H9 (cell line): ENCODE measurements at regions not wholly inside any gene's neighbourhood (a gene's known extent, or its start where the extent isn't known, plus 50 kb on each side); places are given as distances from the start of the nearest gene placed in this dataset.

Experiments
- DNase-seq: peaks from one replicate; pipeline ENCODE4 v3.0.0-alpha.2; 2017
- H2AFZ ChIP-seq: one replicate; pipeline ENCODE4 v1.6.1; 2013; ENCODE audit warnings: mild to moderate bottlenecking, low read length, control low read depth, moderate library complexity
- H2AK5ac ChIP-seq: 2 replicates; pipeline ENCODE4 v1.6.1; 2013; ENCODE audit warnings: low read length, control low read depth, mixed read lengths; ENCODE audit not compliant: insufficient read length
- H2BK120ac ChIP-seq: one replicate; pipeline ENCODE4 v1.6.1; 2013; ENCODE audit warnings: low read depth, mild to moderate bottlenecking, low read length, control low read depth, inconsistent platforms; ENCODE audit not compliant: poor library complexity, severe bottlenecking
- H2BK12ac ChIP-seq: 2 replicates; pipeline ENCODE4 v1.6.1; 2013; ENCODE audit warnings: low read length, control low read depth, mixed read lengths, low read depth; ENCODE audit not compliant: insufficient read length
- H2BK15ac ChIP-seq: 2 replicates; pipeline ENCODE4 v1.6.1; 2013; ENCODE audit warnings: low read depth, low read length, control low read depth
- H2BK20ac ChIP-seq: one replicate; pipeline ENCODE4 v1.6.1; 2013; ENCODE audit warnings: low read depth, mild to moderate bottlenecking, low read length, control low read depth, inconsistent platforms; ENCODE audit not compliant: poor library complexity, severe bottlenecking
- H2BK5ac ChIP-seq: 2 replicates; pipeline ENCODE4 v1.6.1; 2013; ENCODE audit warnings: low read length, control low read depth, mixed read lengths; ENCODE audit not compliant: insufficient read length
- H3K14ac ChIP-seq: 2 replicates; pipeline ENCODE4 v1.6.1; 2013; ENCODE audit warnings: low read length, control low read depth; ENCODE audit not compliant: insufficient read depth
- H3K18ac ChIP-seq: 2 replicates; pipeline ENCODE4 v1.6.1; 2013; ENCODE audit warnings: low read depth, mild to moderate bottlenecking, mixed read lengths, low read length, control low read depth; ENCODE audit not compliant: insufficient read length
- H3K23ac ChIP-seq: 2 replicates; pipeline ENCODE4 v1.6.1; 2013; ENCODE audit warnings: low read length, control low read depth, mixed read lengths, low read depth; ENCODE audit not compliant: insufficient read length
- H3K23me2 ChIP-seq: 2 replicates; pipeline ENCODE4 v1.6.1; 2013; ENCODE audit warnings: low read depth, mild to moderate bottlenecking, mixed read lengths, low read length, control low read depth; ENCODE audit not compliant: insufficient read length, poor library complexity, severe bottlenecking
- H3K27ac ChIP-seq: 2 replicates; pipeline ENCODE4 v1.5.1; 2013; ENCODE audit warnings: low read length, control low read depth, mixed read lengths, low read depth; ENCODE audit not compliant: insufficient read length
- H3K27me3 ChIP-seq: 2 replicates; pipeline ENCODE4 v1.6.1; 2013; ENCODE audit warnings: low read length, control low read depth, inconsistent platforms; ENCODE audit not compliant: insufficient read depth
- H3K4ac ChIP-seq: 2 replicates; pipeline ENCODE4 v1.6.1; 2013; ENCODE audit warnings: low read depth, mild to moderate bottlenecking, control low read depth, inconsistent platforms, low read length, moderate library complexity
- H3K4me1 ChIP-seq: 2 replicates; pipeline ENCODE4 v1.6.1; 2013; ENCODE audit warnings: low read length, control low read depth, inconsistent platforms; ENCODE audit not compliant: insufficient read depth
- H3K4me2 ChIP-seq: 2 replicates; pipeline ENCODE4 v1.6.1; 2013; ENCODE audit warnings: low read length, control low read depth, mixed read lengths; ENCODE audit not compliant: insufficient read length, insufficient read depth
- H3K56ac ChIP-seq: 2 replicates; pipeline ENCODE4 v1.6.1; 2013; ENCODE audit warnings: low read depth, mild to moderate bottlenecking, mixed read lengths, low read length, control low read depth; ENCODE audit not compliant: insufficient read length
- H3K79me1 ChIP-seq: 2 replicates; pipeline ENCODE4 v1.6.1; 2013; ENCODE audit warnings: low read depth, mild to moderate bottlenecking, moderate library complexity, low read length, control low read depth, inconsistent platforms; ENCODE audit not compliant: insufficient read depth, poor library complexity, severe bottlenecking
- H3K79me2 ChIP-seq: 2 replicates; pipeline ENCODE4 v1.6.1; 2013; ENCODE audit warnings: low read length, control low read depth, inconsistent platforms; ENCODE audit not compliant: insufficient read depth
- H3K9ac ChIP-seq: 2 replicates; pipeline ENCODE4 v1.6.1; 2013; ENCODE audit warnings: low read length, control low read depth, mixed read lengths; ENCODE audit not compliant: insufficient read length; ENCODE audit errors: extremely low read depth
- H3K9me3 ChIP-seq: one replicate; pipeline ENCODE4 v1.6.1; 2013; ENCODE audit warnings: low read depth, low read length, inconsistent platforms; ENCODE audit not compliant: control insufficient read depth
- H3T11ph ChIP-seq: one replicate; pipeline ENCODE4 v1.6.1; 2013; ENCODE audit warnings: mild to moderate bottlenecking, low read length, control low read depth, inconsistent platforms
- H4K20me1 ChIP-seq: one replicate; pipeline ENCODE4 v1.6.1; 2013; ENCODE audit not compliant: control insufficient read depth, insufficient read length, insufficient read depth
- H4K5ac ChIP-seq: 2 replicates; pipeline ENCODE4 v1.6.1; 2013; ENCODE audit warnings: low read depth, mild to moderate bottlenecking, mixed read lengths, low read length, control low read depth; ENCODE audit not compliant: insufficient read length
- H4K8ac ChIP-seq: replicated peaks from 2 replicates; pipeline ENCODE4 v1.6.1; 2013; ENCODE audit warnings: low read length, control low read depth, mixed read lengths, low read depth; ENCODE audit not compliant: insufficient read length
- H4K91ac ChIP-seq: 2 replicates; pipeline ENCODE4 v1.6.1; 2013; ENCODE audit warnings: low read depth, mild to moderate bottlenecking, moderate library complexity, mixed read lengths, low read length, control low read depth; ENCODE audit not compliant: insufficient read length
- H3K27ac Mint-ChIP-seq, 3 experiments: 2 replicates in 2 of 3; 3 replicates in 1 of 3; pipeline ENCODE4 v1.8.0; 2020 to 2021; ENCODE audit warnings: mixed read lengths in 3 of 3, mild to moderate bottlenecking in 1 of 3, moderate library complexity in 1 of 3
- H3K27me3 Mint-ChIP-seq: 2 replicates; pipeline ENCODE4 v1.8.0; 2021; ENCODE audit warnings: low read depth, mild to moderate bottlenecking, moderate library complexity, mixed read lengths
- H3K36me3 Mint-ChIP-seq, 3 experiments: 2 replicates in 2 of 3; 3 replicates in 1 of 3; pipeline ENCODE4 v1.8.0; 2020 to 2021; ENCODE audit warnings: low read depth in 3 of 3, mixed read lengths in 3 of 3; ENCODE audit not compliant: insufficient read depth in 1 of 3
- H3K4me1 Mint-ChIP-seq, 2 experiments: 2 replicates each; pipeline ENCODE4 v1.8.0; 2020; ENCODE audit warnings: mixed read lengths in 2 of 2
- H3K4me3 Mint-ChIP-seq, 2 experiments: 2 replicates in 1 of 2; 3 replicates in 1 of 2; pipeline ENCODE4 v1.8.0; 2020 to 2021; ENCODE audit warnings: mild to moderate bottlenecking in 2 of 2, mixed read lengths in 2 of 2, moderate library complexity in 1 of 2
- H3K9me3 Mint-ChIP-seq, 2 experiments: 2 replicates in 1 of 2; 3 replicates in 1 of 2; pipeline ENCODE4 v1.8.0; 2020; ENCODE audit warnings: mild to moderate bottlenecking in 2 of 2, mixed read lengths in 2 of 2, moderate library complexity in 1 of 2
- WGBS: extraction: QIAGEN DNeasy Blood & Tissue Kit; methylation state at CpG from one replicate; pipeline ENCODE4 v1.1.7; 2013; ENCODE audit warnings: missing lambda C conversion rate, low lambda C conversion rate, mixed read lengths; ENCODE audit not compliant: insufficient read length; ENCODE audit errors: extremely low coverage; 5-methylcytosine and 5-hydroxymethylcytosine counted together
- TF ChIP-seq, protein P1 (sequence below): fragments of 200-600 bp; sonication (generic); conservative IDR thresholded peaks from 3 replicates; pipeline ENCODE4 v1.8.0; 2021; ENCODE audit warnings: antibody characterized with exemption, mild to moderate bottlenecking

DNA sequence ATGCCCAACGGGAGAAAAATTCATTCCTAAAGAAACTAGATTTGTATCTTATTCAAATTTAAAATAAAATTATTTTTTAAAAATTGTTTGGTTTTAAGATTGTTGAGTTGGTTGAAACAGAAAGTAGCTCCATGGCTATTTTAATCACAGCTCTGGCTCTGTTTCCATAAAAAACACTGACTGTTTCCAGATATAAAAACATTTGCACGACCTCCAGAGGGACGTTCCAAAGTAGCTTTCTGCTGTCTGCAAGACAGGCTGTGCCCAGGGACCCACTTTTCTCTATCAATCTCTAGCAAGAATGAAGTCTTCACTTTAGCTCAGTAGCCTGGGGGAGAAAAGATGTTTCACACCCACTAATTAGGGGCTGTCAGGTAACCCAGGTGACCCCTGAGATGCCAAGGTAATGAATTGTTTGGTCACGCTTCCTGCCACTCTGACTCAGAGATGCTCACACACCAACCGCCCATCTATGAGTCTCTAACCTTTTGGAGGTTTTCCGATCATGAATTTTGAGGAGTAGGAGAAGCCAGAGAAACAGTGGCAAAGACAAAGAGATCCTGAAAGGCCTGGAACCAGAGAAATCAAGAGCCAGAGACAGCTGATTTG is 220.1 kb upstream of the SOX9 start:
- no peaks in the 10 kb centered on the region for H3K79me2 ChIP-seq
- no peak overlapping the region for H2BK5ac ChIP-seq
- peaks cover 0 to 2% (median 0%) of the 10 kb centered on the region in 3 experiments; a peak in 1 of 7 replicates for H3K36me3 Mint-ChIP-seq
- H3K4ac ChIP-seq, result no peak overlapping the region
- H3K56ac ChIP-seq, result no peak overlapping the region
- no peak overlapping the region for H2BK120ac ChIP-seq
- no peak for DNase-seq
- no peak overlapping the region for H3K4me2 ChIP-seq
- no peaks in the 10 kb centered on the region for H3K23me2 ChIP-seq
- H3K27ac Mint-ChIP-seq, result no peak overlapping the region
- peaks cover 1% of the 10 kb centered on the region for H3K27me3 Mint-ChIP-seq
- H2BK12ac ChIP-seq, result no peak overlapping the region
- TF ChIP-seq, protein P1, sequence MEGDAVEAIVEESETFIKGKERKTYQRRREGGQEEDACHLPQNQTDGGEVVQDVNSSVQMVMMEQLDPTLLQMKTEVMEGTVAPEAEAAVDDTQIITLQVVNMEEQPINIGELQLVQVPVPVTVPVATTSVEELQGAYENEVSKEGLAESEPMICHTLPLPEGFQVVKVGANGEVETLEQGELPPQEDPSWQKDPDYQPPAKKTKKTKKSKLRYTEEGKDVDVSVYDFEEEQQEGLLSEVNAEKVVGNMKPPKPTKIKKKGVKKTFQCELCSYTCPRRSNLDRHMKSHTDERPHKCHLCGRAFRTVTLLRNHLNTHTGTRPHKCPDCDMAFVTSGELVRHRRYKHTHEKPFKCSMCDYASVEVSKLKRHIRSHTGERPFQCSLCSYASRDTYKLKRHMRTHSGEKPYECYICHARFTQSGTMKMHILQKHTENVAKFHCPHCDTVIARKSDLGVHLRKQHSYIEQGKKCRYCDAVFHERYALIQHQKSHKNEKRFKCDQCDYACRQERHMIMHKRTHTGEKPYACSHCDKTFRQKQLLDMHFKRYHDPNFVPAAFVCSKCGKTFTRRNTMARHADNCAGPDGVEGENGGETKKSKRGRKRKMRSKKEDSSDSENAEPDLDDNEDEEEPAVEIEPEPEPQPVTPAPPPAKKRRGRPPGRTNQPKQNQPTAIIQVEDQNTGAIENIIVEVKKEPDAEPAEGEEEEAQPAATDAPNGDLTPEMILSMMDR, result no peak
- H4K20me1 ChIP-seq, result no peaks in the 10 kb centered on the region
- H3K9me3 Mint-ChIP-seq, result peaks cover 0 to 2% of the 10 kb centered on the region in 2 experiments; a peak in 3 of 5 replicates
- H3K23ac ChIP-seq, result no peak overlapping the region
- no peak overlapping the region for H2BK15ac ChIP-seq
- H3K27ac ChIP-seq, result no peak overlapping the region
- H3K4me3 Mint-ChIP-seq, result no peak overlapping the region
- H3K9me3 ChIP-seq, result no peaks in the 10 kb centered on the region
- no peak overlapping the region for H3K18ac ChIP-seq
- no peak overlapping the region for H3K9ac ChIP-seq
- no peak overlapping the region for H3T11ph ChIP-seq
- H4K8ac ChIP-seq, result no peak overlapping the region
- no peak overlapping the region for H2AK5ac ChIP-seq
- H2BK20ac ChIP-seq, result no peak overlapping the region
- no peaks in the 10 kb centered on the region for H3K4me1 Mint-ChIP-seq
- no peak overlapping the region for H4K91ac ChIP-seq
- no peak overlapping the region for H3K14ac ChIP-seq
- no peaks in the 10 kb centered on the region for H3K27me3 ChIP-seq
- no peaks in the 10 kb centered on the region for H3K79me1 ChIP-seq
- H3K4me1 ChIP-seq, result no peaks in the 10 kb centered on the region
- WGBS, result no CpG with 5 or more reads among the region's 6 CpGs
- no peak overlapping the region for H2AFZ ChIP-seq
- H4K5ac ChIP-seq, result no peak overlapping the region
